Activated CD4-positive, alpha-beta T cell treated with anti-CD3 and anti-CD28 coated beads, Interleukin-2, amount 50 U/mL, for 1 hour (primary cell): ENCODE measurements at regions not wholly inside any gene's neighbourhood (a gene's known extent, or its start where the extent isn't known, plus 50 kb on each side); places are given as distances from the start of the nearest gene placed in this dataset.
"Not testable (repeated sequence)": the region's sequence is repeated elsewhere in the genome, so short reads cannot be mapped to it uniquely, and the experiment has no call there.

Source experiments
- DNase-seq: peaks from one replicate; pipeline ENCODE4 v3.0.0-alpha.2; 2020

GRCh38 chr11:16526947-16527346, 170.6 kb upstream of the SOX6 start:
- no peak for DNase-seq

- not testable (repeated sequence) for DNase-seq
Measured at GRCh38 chr11:16520713-16521112, 164.4 kb upstream of the SOX6 start.

GRCh38 chr11:16512899-16513241, 156.5 kb upstream of the SOX6 start:
- DNase-seq, result no peak

- DNase-seq, result no peak
Measured at GRCh38 chr11:16512198-16512898, 156.0 kb upstream of the SOX6 start.

GRCh38 chr11:16511116-16512114, 155.1 kb upstream of the SOX6 start:
- no peak for DNase-seq

- DNase-seq, result no peak
Measured at GRCh38 chr11:16505481-16505880, 149.1 kb upstream of the SOX6 start.

- DNase-seq, result not testable (repeated sequence)
Measured at GRCh38 chr11:16503891-16504290, 147.5 kb upstream of the SOX6 start.

- DNase-seq, result no peak
Measured at GRCh38 chr11:16494918-16495691, 138.8 kb upstream of the SOX6 start.

- no peak for DNase-seq
Measured at GRCh38 chr11:16484434-16484833, 128.1 kb upstream of the SOX6 start.

GRCh38 chr11:16474659-16475058, 118.3 kb upstream of the SOX6 start:
- DNase-seq, result no peak

- no peak for DNase-seq
Measured at GRCh38 chr11:16469968-16470367, 113.6 kb upstream of the SOX6 start.

- DNase-seq, result no peak
Measured at GRCh38 chr11:16468735-16469453, 112.5 kb upstream of the SOX6 start.

- no peak for DNase-seq
Measured at GRCh38 chr11:16460508-16460907, 104.2 kb upstream of the SOX6 start.

GRCh38 chr11:16456366-16456765, 100.0 kb upstream of the SOX6 start:
- DNase-seq, result no peak

GRCh38 chr11:16454289-16454863, 98.0 kb upstream of the SOX6 start:
- no peak for DNase-seq

- DNase-seq, result no peak
Measured at GRCh38 chr11:16448123-16448717, 91.9 kb upstream of the SOX6 start.

GRCh38 chr11:16441461-16441860, 85.1 kb upstream of the SOX6 start:
- DNase-seq, result no peak

- DNase-seq, result no peak
Measured at GRCh38 chr11:16440136-16440535, 83.8 kb upstream of the SOX6 start.

- no peak for DNase-seq
Measured at GRCh38 chr11:16434036-16434435, 77.7 kb upstream of the SOX6 start.

- no peak for DNase-seq
Measured at GRCh38 chr11:16430674-16431073, 74.3 kb upstream of the SOX6 start.

- DNase-seq, result no peak
Measured at GRCh38 chr11:16421826-16422225, 65.5 kb upstream of the SOX6 start.
